ENCODE measurements at regions not wholly inside any gene's neighbourhood (a gene's known extent, or its start where the extent isn't known, plus 50 kb on each side); places are given as distances from the start of the nearest gene placed in this dataset.

- intact Hi-C loops (cut with micrococcal nuclease): no loop called here
- no peak overlapping the region for H3K4me3 Mint-ChIP-seq
- no peak overlapping the region for H3K27ac Mint-ChIP-seq
- H3K36me3 Mint-ChIP-seq (ENCODE audit: low read depth): no peaks in the 10 kb centered on the region
- H3K4me1 Mint-ChIP-seq: no peaks in the 10 kb centered on the region
- H3K9me3 Mint-ChIP-seq: no peaks in the 10 kb centered on the region
- no peaks in the 10 kb centered on the region for H3K27me3 Mint-ChIP-seq
- no peak for DNase-seq
Measured at GRCh38 chrX:5142644-5143043, 1086.0 kb downstream of the NLGN4X start.

- no peaks in the 10 kb centered on the region for H3K27me3 Mint-ChIP-seq
- no peaks in the 10 kb centered on the region for H3K36me3 Mint-ChIP-seq (ENCODE audit: low read depth)
- no peak for DNase-seq
- H3K4me3 Mint-ChIP-seq: no peak overlapping the region
- H3K4me1 Mint-ChIP-seq: no peaks in the 10 kb centered on the region
- intact Hi-C loops (cut with micrococcal nuclease): no loop called here
- H3K9me3 Mint-ChIP-seq: no peaks in the 10 kb centered on the region
- no peak overlapping the region for H3K27ac Mint-ChIP-seq
Measured at GRCh38 chrX:5122181-5122678, 1106.4 kb downstream of the NLGN4X start.

DNA sequence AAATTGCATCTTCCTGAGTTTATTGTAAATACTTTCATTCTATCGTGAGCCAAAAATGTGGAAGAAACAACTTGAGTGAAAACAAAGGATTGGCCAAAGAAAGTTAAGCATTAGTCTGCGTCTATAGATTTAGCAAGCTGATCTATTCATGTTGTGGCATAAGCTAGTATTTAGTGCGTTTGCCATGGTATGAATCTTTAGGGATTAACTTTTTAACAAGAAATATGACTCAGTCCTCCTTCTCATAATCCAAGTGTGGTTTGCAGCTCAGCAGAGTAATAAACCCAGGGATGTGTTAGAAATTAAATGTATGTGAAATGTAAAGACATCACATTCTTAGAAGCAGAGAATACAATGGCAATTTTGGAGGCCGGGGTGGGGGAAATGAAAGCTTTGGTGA, 1110.9 kb downstream of the NLGN4X start:
- intact Hi-C loops (cut with micrococcal nuclease): no loop called here
- Mint-ChIP-seq H3K36me3 (ENCODE audit: low read depth) (no peaks in the 10 kb centered on the region), H3K4me3 (no peak overlapping the region), H3K27ac (no peak overlapping the region), H3K27me3 (no peaks in the 10 kb centered on the region), H3K4me1 (no peaks in the 10 kb centered on the region), H3K9me3 (no peaks in the 10 kb centered on the region)
- DNase-seq: no peak

GRCh38 chrX:5113128-5113527, 1115.5 kb downstream of the NLGN4X start:
- intact Hi-C loops (cut with micrococcal nuclease): loop anchor here (5.0 kb wide), 1 partner anchor 566 kb away; no protein-coding TSS in a partner anchor
- H3K36me3 Mint-ChIP-seq (ENCODE audit: low read depth): no peaks in the 10 kb centered on the region
- no peaks in the 10 kb centered on the region for H3K4me1 Mint-ChIP-seq
- no peaks in the 10 kb centered on the region for H3K27me3 Mint-ChIP-seq
- no peak overlapping the region for H3K4me3 Mint-ChIP-seq
- DNase-seq: no peak
- no peak overlapping the region for H3K27ac Mint-ChIP-seq
- H3K9me3 Mint-ChIP-seq: no peaks in the 10 kb centered on the region

- no peak overlapping the region for H3K27ac Mint-ChIP-seq
- H3K4me3 Mint-ChIP-seq: no peak overlapping the region
- no peak for DNase-seq
- no peaks in the 10 kb centered on the region for H3K9me3 Mint-ChIP-seq
- intact Hi-C loops (cut with micrococcal nuclease): no loop called here
- no peaks in the 10 kb centered on the region for H3K4me1 Mint-ChIP-seq
- H3K36me3 Mint-ChIP-seq (ENCODE audit: low read depth): no peaks in the 10 kb centered on the region
- no peaks in the 10 kb centered on the region for H3K27me3 Mint-ChIP-seq
Measured at GRCh38 chrX:5100004-5100403, 1128.7 kb downstream of the NLGN4X start.

- H3K27ac Mint-ChIP-seq: no peak overlapping the region
Measured at GRCh38 chrX:5086388-5086787, 1142.3 kb downstream of the NLGN4X start.

DNA sequence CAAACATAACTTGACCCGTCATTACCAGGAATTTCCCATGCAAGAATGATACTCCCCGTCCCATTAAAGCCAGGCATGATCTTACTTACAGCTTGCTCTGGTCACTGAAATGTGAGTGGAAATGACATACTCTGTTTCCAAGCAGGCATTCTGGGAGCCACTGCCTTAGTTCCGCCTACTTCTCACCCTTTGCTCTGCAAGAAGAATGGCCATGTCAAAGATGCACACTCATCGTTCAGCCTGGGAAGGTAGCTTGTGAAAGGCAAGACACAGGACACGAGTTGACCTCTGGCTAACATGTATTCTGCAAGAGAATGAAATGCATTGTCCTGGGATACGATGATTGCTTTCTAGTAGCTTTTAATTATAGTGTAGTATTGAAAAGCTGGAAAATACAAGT, 1144.4 kb downstream of the NLGN4X start:
- no peaks in the 10 kb centered on the region for H3K27me3 Mint-ChIP-seq
- H3K4me1 Mint-ChIP-seq: no peaks in the 10 kb centered on the region
- H3K4me3 Mint-ChIP-seq: no peak overlapping the region
- no peaks in the 10 kb centered on the region for H3K9me3 Mint-ChIP-seq
- no peaks in the 10 kb centered on the region for H3K36me3 Mint-ChIP-seq (ENCODE audit: low read depth)
- H3K27ac Mint-ChIP-seq: no peak overlapping the region
- intact Hi-C loops (cut with micrococcal nuclease): no loop called here
- no peak for DNase-seq

More at GRCh38 chrX:5086388-5086787, 1142.3 kb downstream of the NLGN4X start:
- DNase-seq: no peak
- no peak overlapping the region for H3K4me3 Mint-ChIP-seq
- no peaks in the 10 kb centered on the region for H3K9me3 Mint-ChIP-seq
- no peaks in the 10 kb centered on the region for H3K4me1 Mint-ChIP-seq
- H3K36me3 Mint-ChIP-seq (ENCODE audit: low read depth): no peaks in the 10 kb centered on the region
- intact Hi-C loops (cut with micrococcal nuclease): no loop called here
- H3K27me3 Mint-ChIP-seq: no peaks in the 10 kb centered on the region

DNA sequence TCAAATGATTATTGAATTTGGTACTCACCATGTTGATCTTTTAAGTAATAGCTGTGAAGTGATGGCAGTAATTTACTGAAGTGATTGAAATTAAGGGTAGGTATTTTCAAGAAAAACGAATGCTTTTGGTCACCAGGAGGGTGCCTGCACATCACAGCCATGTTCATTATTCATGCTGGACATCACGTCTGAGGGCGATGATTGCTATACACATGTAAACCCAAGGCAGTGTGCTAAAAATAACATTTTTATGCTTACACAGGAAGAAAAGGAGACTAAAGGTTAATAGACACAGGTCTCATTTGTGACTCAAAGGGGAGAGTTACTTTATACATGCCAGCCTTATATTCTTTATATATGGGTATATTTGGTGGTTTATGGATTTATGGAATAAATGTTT, 1146.0 kb downstream of the NLGN4X start:
- intact Hi-C loops (cut with micrococcal nuclease): no loop called here
- no peaks in the 10 kb centered on the region for H3K4me1 Mint-ChIP-seq
- no peaks in the 10 kb centered on the region for H3K36me3 Mint-ChIP-seq (ENCODE audit: low read depth)
- H3K27ac Mint-ChIP-seq: no peak overlapping the region
- H3K4me3 Mint-ChIP-seq: no peak overlapping the region
- DNase-seq: no peak
- H3K27me3 Mint-ChIP-seq: no peaks in the 10 kb centered on the region
- no peaks in the 10 kb centered on the region for H3K9me3 Mint-ChIP-seq

DNA sequence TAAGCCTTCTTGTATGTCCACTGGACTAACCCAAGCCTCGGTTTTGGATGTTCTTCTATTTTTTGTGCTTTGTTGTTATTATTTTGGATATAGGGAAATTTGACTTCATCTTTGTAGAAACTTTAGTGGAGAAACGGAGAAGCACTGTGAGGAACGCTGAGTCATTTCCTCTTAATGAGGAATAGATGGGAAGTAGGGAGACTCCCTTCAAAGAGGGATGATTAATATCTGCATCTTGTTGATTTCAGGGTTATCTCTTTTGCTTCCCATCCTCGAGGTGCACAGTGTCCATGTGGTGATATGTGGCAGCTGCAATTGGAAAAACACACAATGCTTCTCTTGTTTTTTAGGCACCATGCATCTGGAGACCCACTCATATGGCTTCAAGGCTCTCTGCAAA, 1147.9 kb downstream of the NLGN4X start:
- Mint-ChIP-seq H3K27me3 (no peaks in the 10 kb centered on the region), H3K36me3 (ENCODE audit: low read depth) (no peaks in the 10 kb centered on the region), H3K4me1 (no peaks in the 10 kb centered on the region), H3K9me3 (no peaks in the 10 kb centered on the region), H3K27ac (no peak overlapping the region), H3K4me3 (no peak overlapping the region)
- intact Hi-C loops (cut with micrococcal nuclease): no loop called here
- DNase-seq: no peak

DNA sequence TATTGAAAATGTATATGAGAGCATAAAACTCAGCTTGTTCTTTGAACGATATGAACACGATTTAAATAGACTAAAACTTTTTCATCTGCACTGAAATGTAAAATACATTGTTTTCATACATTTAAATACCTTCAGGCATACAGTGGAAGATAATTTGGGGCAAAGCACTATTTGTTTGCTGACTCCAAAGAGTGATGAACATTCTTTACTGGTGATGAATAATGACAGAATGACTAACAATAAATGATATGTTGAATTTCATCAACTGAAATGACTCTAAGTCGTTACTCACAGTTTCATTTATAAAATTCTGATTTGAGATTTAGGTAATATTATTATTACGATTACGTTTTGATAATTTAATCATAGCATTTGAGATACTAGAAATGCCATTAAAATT, 1160.1 kb downstream of the NLGN4X start:
- no peak overlapping the region for H3K27ac Mint-ChIP-seq
- intact Hi-C loops (cut with micrococcal nuclease): no loop called here
- H3K27me3 Mint-ChIP-seq: no peaks in the 10 kb centered on the region
- no peaks in the 10 kb centered on the region for H3K36me3 Mint-ChIP-seq (ENCODE audit: low read depth)
- no peak overlapping the region for H3K4me3 Mint-ChIP-seq
- no peak for DNase-seq
- no peaks in the 10 kb centered on the region for H3K4me1 Mint-ChIP-seq
- no peaks in the 10 kb centered on the region for H3K9me3 Mint-ChIP-seq

GRCh38 chrX:5057786-5058185, 1170.9 kb downstream of the NLGN4X start:
- Mint-ChIP-seq H3K4me1 (no peaks in the 10 kb centered on the region), H3K4me3 (no peak overlapping the region), H3K36me3 (ENCODE audit: low read depth) (no peaks in the 10 kb centered on the region), H3K9me3 (no peaks in the 10 kb centered on the region), H3K27me3 (no peaks in the 10 kb centered on the region), H3K27ac (no peak overlapping the region)
- intact Hi-C loops (cut with micrococcal nuclease): no loop called here
- DNase-seq: no peak

DNA sequence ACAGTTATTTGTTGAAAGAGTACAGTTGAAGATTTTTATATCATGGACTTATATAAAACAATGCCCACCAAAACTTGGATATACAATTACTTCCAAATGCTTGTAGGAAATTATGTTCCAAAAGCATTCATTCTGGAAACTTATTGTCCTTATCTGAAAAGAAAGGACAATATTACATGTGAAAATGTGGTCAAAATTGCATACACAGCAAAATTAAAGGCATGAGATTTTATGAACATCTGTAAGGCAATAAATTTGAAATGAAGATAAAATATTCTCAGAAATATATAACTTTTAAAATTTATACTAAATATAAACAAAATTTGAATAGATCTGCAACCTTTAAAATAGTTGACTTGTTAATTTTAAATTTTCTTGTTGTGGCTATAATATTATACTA, 1173.8 kb downstream of the NLGN4X start:
- no peak overlapping the region for H3K27ac Mint-ChIP-seq
- no peak for DNase-seq
- intact Hi-C loops (cut with micrococcal nuclease): no loop called here
- H3K4me1 Mint-ChIP-seq: no peaks in the 10 kb centered on the region
- no peak overlapping the region for H3K4me3 Mint-ChIP-seq
- H3K9me3 Mint-ChIP-seq: no peaks in the 10 kb centered on the region
- no peaks in the 10 kb centered on the region for H3K27me3 Mint-ChIP-seq
- H3K36me3 Mint-ChIP-seq (ENCODE audit: low read depth): no peaks in the 10 kb centered on the region

GRCh38 chrX:5051831-5052491, 1176.7 kb downstream of the NLGN4X start:
- Mint-ChIP-seq H3K36me3 (ENCODE audit: low read depth) (no peaks in the 10 kb centered on the region), H3K27ac (no peak overlapping the region), H3K4me1 (no peaks in the 10 kb centered on the region), H3K4me3 (no peak overlapping the region), H3K9me3 (no peaks in the 10 kb centered on the region), H3K27me3 (no peaks in the 10 kb centered on the region)
- intact Hi-C loops (cut with micrococcal nuclease): no loop called here
- no peak for DNase-seq

- Mint-ChIP-seq H3K36me3 (ENCODE audit: low read depth) (no peaks in the 10 kb centered on the region), H3K27ac (no peak overlapping the region), H3K27me3 (no peaks in the 10 kb centered on the region), H3K9me3 (peaks cover 5% of the 10 kb centered on the region), H3K4me1 (no peaks in the 10 kb centered on the region), H3K4me3 (no peak overlapping the region)
- intact Hi-C loops (cut with micrococcal nuclease): no loop called here
- no peak for DNase-seq
Measured at GRCh38 chrX:5042563-5042962, 1186.1 kb downstream of the NLGN4X start.

GRCh38 chrX:5031792-5032191, 1196.9 kb downstream of the NLGN4X start:
- Mint-ChIP-seq H3K4me3 (no peak overlapping the region), H3K36me3 (ENCODE audit: low read depth) (no peaks in the 10 kb centered on the region), H3K9me3 (no peaks in the 10 kb centered on the region), H3K27me3 (no peaks in the 10 kb centered on the region), H3K4me1 (no peaks in the 10 kb centered on the region), H3K27ac (no peak overlapping the region)
- no peak for DNase-seq
- intact Hi-C loops (cut with micrococcal nuclease): no loop called here
